ENCODE measurements at regions not wholly inside any gene's neighbourhood (a gene's known extent, or its start where the extent isn't known, plus 50 kb on each side); places are given as distances from the start of the nearest gene placed in this dataset.

DNA sequence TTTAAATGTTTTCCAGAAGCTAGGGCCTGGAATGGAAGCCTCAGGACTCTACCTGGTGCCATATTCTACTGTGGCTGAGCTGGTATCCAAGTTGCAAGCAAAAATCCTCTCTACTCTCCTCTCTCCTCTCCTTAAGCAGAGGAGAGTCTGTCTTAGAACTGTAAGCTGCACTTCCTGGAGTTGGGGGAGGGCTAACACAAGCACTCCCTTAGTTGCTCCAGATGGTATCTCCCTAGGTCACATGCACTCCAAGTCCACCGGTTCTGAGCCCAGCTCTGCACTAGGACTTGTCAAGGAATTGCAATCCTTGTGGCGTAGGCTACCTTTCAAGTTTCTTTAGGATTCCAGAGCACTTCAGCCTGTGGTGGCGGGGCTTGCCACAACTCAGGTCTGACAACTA is 513.9 kb upstream of the RGMB start:
- peaks cover 16% of the 10 kb centered on the region for H3K9me3 Mint-ChIP-seq
- DNase-seq (ENCODE audit: low spot score) (no peak), ATAC-seq (no peak)
- H3K27me3 Mint-ChIP-seq (ENCODE audit: low read depth): no peaks in the 10 kb centered on the region
- H3K4me3 Mint-ChIP-seq: no peak overlapping the region
- ChIA-PET POLR2A (no interaction called here), CTCF (no interaction called here)
- H3K4me1 Mint-ChIP-seq: peaks cover 16% of the 10 kb centered on the region
- TF ChIP-seq E2F5 (CRISPR knock-in tag; IDR thresholded peaks at IDR 0.05): no peak
- H3K36me3 Mint-ChIP-seq: no peaks in the 10 kb centered on the region; the same call in 1 of the 2 replicates
- no peak overlapping the region for H3K27ac Mint-ChIP-seq

DNA sequence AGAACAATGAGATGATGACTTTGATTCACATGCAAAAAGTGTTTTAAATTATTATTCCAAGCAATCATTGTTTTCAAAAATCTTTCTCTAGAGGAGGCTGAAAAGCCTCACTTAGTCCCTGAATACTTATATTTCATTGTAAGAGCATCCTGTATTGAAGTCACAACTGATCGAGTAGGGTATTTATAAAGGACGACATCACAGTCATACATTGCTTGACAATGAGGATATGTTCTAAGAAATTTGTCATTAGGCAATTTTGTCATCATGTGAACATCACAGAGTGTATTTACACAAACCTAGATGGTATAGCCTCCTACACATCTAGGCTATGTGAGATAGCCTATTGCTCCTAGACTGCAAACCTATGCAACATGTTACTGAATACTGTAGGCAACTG is 510.4 kb upstream of the RGMB start:
- DNase-seq (ENCODE audit: low spot score): no peak
- H3K27me3 Mint-ChIP-seq (ENCODE audit: low read depth): no peaks in the 10 kb centered on the region
- no peak overlapping the region for H3K4me3 Mint-ChIP-seq
- peaks cover 2% of the 10 kb centered on the region; the same call in 1 of the 2 replicates for H3K36me3 Mint-ChIP-seq
- H3K9me3 Mint-ChIP-seq: peaks cover 12% of the 10 kb centered on the region
- no peak for ATAC-seq
- peaks cover 20% of the 10 kb centered on the region for H3K4me1 Mint-ChIP-seq
- H3K27ac Mint-ChIP-seq: no peak overlapping the region
- TF ChIP-seq TEAD4 (CRISPR knock-in tag; IDR thresholded peaks at IDR 0.05) (no peak), NFE2L1 (CRISPR knock-in tag; IDR thresholded peaks at IDR 0.05) (no peak), MLX (CRISPR knock-in tag; IDR thresholded peaks at IDR 0.05) (no peak), ZBTB21 (CRISPR knock-in tag; IDR thresholded peaks at IDR 0.05; ENCODE audit: borderline replicate concordance) (no peak), MYBL2 (CRISPR knock-in tag; IDR thresholded peaks at IDR 0.05) (no peak)
- POLR2A ChIA-PET: no interaction called here
- CTCF ChIA-PET: no interaction called here

DNA sequence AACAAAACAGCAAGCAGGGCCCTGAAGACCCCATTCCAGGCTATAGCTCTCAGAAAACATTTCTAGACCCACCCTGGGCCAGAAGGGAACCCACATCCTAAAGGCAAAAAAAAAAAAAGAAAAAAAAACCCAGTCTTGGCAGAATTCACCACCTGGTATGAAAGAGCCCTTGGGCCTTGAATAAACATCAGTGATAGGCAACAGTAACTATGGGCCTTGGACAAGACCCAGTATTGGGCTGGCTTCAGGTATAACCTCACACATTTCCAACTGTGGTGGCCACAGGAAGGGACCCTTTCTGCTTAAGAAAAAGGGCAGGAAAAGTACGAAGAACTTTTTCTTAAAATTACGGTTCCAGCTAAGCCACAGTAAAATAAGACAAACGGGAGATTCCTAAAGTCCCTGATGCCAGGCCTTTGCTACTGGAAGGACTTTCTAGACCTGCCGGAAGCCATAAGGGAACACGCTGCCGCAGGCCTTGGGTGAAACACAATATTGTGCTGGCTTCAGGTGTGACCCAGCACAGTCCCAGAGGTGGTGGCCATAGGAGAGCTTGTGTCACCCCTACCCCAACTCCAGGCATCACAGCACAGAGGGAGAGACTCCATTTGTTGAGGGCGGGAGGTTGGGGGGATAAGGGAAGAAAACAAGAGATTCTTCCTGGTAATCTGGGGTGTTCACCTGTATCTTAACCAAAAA is 505.2 kb upstream of the RGMB start:
- Mint-ChIP-seq H3K27ac (no peak overlapping the region), H3K4me3 (no peak overlapping the region), H3K27me3 (ENCODE audit: low read depth) (no peaks in the 10 kb centered on the region), H3K4me1 (peaks cover 20% of the 10 kb centered on the region), H3K36me3 (0 out of 2 replicates have a peak, but pooled peaks cover 2% of the 10 kb centered on the region), H3K9me3 (peaks cover 3% of the 10 kb centered on the region)
- CTCF ChIA-PET: interaction anchor here (1.2 kb wide), 1 partner anchor 423 kb away, joined by 3 read pairs; no protein-coding TSS in a partner anchor
- TF ChIP-seq KAT7 (CRISPR knock-in tag; IDR thresholded peaks at IDR 0.05; ENCODE audit: borderline replicate concordance): no peak
- TF ChIP-seq, protein P1, sequence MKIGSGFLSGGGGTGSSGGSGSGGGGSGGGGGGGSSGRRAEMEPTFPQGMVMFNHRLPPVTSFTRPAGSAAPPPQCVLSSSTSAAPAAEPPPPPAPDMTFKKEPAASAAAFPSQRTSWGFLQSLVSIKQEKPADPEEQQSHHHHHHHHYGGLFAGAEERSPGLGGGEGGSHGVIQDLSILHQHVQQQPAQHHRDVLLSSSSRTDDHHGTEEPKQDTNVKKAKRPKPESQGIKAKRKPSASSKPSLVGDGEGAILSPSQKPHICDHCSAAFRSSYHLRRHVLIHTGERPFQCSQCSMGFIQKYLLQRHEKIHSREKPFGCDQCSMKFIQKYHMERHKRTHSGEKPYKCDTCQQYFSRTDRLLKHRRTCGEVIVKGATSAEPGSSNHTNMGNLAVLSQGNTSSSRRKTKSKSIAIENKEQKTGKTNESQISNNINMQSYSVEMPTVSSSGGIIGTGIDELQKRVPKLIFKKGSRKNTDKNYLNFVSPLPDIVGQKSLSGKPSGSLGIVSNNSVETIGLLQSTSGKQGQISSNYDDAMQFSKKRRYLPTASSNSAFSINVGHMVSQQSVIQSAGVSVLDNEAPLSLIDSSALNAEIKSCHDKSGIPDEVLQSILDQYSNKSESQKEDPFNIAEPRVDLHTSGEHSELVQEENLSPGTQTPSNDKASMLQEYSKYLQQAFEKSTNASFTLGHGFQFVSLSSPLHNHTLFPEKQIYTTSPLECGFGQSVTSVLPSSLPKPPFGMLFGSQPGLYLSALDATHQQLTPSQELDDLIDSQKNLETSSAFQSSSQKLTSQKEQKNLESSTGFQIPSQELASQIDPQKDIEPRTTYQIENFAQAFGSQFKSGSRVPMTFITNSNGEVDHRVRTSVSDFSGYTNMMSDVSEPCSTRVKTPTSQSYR (CRISPR knock-in tag; IDR thresholded peaks at IDR 0.05): no peak
- no peak for TF ChIP-seq NFE2L1 (CRISPR knock-in tag; IDR thresholded peaks at IDR 0.05)
- TF ChIP-seq ESRRA (CRISPR knock-in tag; IDR thresholded peaks at IDR 0.05; ENCODE audit: borderline replicate concordance): no peak
- no peak for TF ChIP-seq CREB1 (CRISPR knock-in tag; IDR thresholded peaks at IDR 0.05)
- TF ChIP-seq ZNF396 (CRISPR knock-in tag; IDR thresholded peaks at IDR 0.05; ENCODE audit: borderline replicate concordance): no peak
- TF ChIP-seq FOXP1 (CRISPR knock-in tag; IDR thresholded peaks at IDR 0.05; ENCODE audit: borderline replicate concordance): no peak
- no peak for TF ChIP-seq SP1 (CRISPR knock-in tag; conservative IDR thresholded peaks at IDR 0.05)
- TF ChIP-seq, protein P2, sequence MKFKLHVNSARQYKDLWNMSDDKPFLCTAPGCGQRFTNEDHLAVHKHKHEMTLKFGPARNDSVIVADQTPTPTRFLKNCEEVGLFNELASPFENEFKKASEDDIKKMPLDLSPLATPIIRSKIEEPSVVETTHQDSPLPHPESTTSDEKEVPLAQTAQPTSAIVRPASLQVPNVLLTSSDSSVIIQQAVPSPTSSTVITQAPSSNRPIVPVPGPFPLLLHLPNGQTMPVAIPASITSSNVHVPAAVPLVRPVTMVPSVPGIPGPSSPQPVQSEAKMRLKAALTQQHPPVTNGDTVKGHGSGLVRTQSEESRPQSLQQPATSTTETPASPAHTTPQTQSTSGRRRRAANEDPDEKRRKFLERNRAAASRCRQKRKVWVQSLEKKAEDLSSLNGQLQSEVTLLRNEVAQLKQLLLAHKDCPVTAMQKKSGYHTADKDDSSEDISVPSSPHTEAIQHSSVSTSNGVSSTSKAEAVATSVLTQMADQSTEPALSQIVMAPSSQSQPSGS (CRISPR knock-in tag; IDR thresholded peaks at IDR 0.05; ENCODE audit: borderline replicate concordance, low read depth): no peak
- no peak for TF ChIP-seq ZNF512 (CRISPR knock-in tag; IDR thresholded peaks at IDR 0.05; ENCODE audit: borderline replicate concordance)
- no peak for TF ChIP-seq ZNF232 (CRISPR knock-in tag; IDR thresholded peaks at IDR 0.05)
- TF ChIP-seq ELF4 (CRISPR knock-in tag; IDR thresholded peaks at IDR 0.05; ENCODE audit: low read depth): no peak
- TF ChIP-seq RORB (CRISPR knock-in tag; IDR thresholded peaks at IDR 0.05): no peak
- ATAC-seq (no peak), DNase-seq (ENCODE audit: low spot score) (no peak)
- POLR2A ChIA-PET: no interaction called here

Measured in WTC11 (cell line).